Ovary (tissue), 7 donors: ENCODE measurements at regions not wholly inside any gene's neighbourhood (a gene's known extent, or its start where the extent isn't known, plus 50 kb on each side); places are given as distances from the start of the nearest gene placed in this dataset.

ENCODE experiments used
- DNase-seq, 5 donors: peaks; one replicate each; pipeline ENCODE4 v3.0.0-alpha.2; 2019 to 2020
- H3K27ac ChIP-seq, 2 donors: fragments of 200-600 bp; one replicate each; pipeline versions ENCODE4 v1.5.1 to v1.8.0; 2019 to 2022
- H3K27me3 ChIP-seq: fragments of 200-600 bp; one replicate; pipeline ENCODE4 v1.8.0; 2022
- H3K36me3 ChIP-seq: fragments of 200-600 bp; sonication (generic); one replicate; pipeline ENCODE4 v1.5.1; 2019
- H3K4me1 ChIP-seq: one replicate; pipeline ENCODE4 v1.8.1; 2013; ENCODE audit warnings: mild to moderate bottlenecking, moderate library complexity; ENCODE audit not compliant: insufficient read depth
- H3K4me3 ChIP-seq: fragments of 200-600 bp; sonication (generic); one replicate; pipeline ENCODE4 v1.5.1; 2017
- H3K9me3 ChIP-seq, 2 donors: fragments of 200-600 bp in 1 of 2; sonication (generic) in 1 of 2; one replicate each; pipeline versions ENCODE4 v1.5.1 to v1.8.1; 2013 to 2019; ENCODE audit warnings: mild to moderate bottlenecking in 1 of 2, moderate library complexity in 1 of 2
- EP300 ChIP-seq: sonication (generic); formaldehyde crosslinking; IDR thresholded peaks from one replicate; pipeline ENCODE4 v1.6.1; 2017; ENCODE audit warnings: antibody characterized with exemption
- POLR2A ChIP-seq: fragments of 450-650 bp; IDR thresholded peaks from one replicate; pipeline ENCODE4 v1.6.1; 2017; ENCODE audit warnings: antibody characterized with exemption, mild to moderate bottlenecking, moderate library complexity
- WGBS, 3 donors: extraction: QIAGEN DNeasy Blood & Tissue Kit in 1 of 3; methylation state at CpG; one replicate each; pipeline versions ENCODE4 v1.1.5 to v1.1.7; 2013 to 2017; 5-methylcytosine and 5-hydroxymethylcytosine counted together
- intact Hi-C, 4 donors: fragments of 100-400 bp; cut with DNase I; formaldehyde crosslinking; loops; one replicate each; pipeline versions ENCODE4 v1.11.0 to v1.15.1; 2022 to 2023
- TF ChIP-seq, protein P1 (sequence below), 3 donors: fragments of 450-650 bp in 2 of 3; fragments of 200-600 bp in 1 of 3; IDR thresholded peaks; one replicate each; pipeline versions ENCODE4 v1.5.1 to v1.8.0; 2016 to 2022; ENCODE audit warnings: antibody characterized with exemption in 3 of 3, mild to moderate bottlenecking in 1 of 3
- donor health status: DM: no; HTN: no; CAD: no; lungs with moderate emphysema.
- donor health status: DM: no; HTN: no; CAD: no.
- donor health status: Bipolar disorder and iron deficiency.
- donor health status: DM: no; HTN: no; CAD: no.
- donor health status: DM: yes; HTN: yes; CAD: no.

DNA sequence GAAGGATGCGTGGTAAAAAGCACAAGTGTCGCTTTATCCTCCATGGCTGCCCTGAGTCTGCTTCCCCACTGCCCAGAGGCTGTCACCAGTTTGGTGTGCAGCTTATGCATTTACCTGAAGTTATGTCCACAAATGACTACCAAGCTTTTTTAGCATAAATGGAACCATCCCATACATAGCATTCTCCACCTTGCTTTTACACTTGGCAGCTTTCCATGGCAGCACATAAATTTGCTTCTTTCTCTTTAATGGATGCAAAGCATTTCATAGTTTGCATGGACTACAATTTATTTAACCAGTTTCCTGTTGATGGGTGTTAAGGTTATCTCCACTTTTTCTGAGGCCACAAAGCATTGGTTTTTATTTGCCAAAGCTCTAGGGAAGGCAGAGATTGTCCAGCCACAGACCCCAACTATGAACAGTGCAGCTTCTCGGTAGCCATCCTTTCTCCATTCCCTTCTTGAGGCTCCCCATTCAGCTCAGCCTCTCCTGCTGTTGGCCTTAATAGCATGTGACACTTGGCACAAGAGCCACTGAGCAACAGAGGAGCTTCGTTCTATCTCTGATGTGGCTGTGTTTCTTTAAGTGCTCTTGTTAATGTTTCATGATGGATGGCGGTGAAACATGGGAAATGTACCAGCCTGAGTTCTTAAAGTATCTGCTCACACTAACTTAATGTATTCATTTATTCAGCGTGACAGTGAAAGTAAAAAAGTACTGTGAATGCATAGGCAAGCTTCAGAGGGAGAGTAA, 59.8 kb upstream of the NAV2 start:
- no peaks in the 10 kb centered on the region for H3K4me1 ChIP-seq
- TF ChIP-seq EP300 (no peak), POLR2A (no peak)
- TF ChIP-seq, protein P1, sequence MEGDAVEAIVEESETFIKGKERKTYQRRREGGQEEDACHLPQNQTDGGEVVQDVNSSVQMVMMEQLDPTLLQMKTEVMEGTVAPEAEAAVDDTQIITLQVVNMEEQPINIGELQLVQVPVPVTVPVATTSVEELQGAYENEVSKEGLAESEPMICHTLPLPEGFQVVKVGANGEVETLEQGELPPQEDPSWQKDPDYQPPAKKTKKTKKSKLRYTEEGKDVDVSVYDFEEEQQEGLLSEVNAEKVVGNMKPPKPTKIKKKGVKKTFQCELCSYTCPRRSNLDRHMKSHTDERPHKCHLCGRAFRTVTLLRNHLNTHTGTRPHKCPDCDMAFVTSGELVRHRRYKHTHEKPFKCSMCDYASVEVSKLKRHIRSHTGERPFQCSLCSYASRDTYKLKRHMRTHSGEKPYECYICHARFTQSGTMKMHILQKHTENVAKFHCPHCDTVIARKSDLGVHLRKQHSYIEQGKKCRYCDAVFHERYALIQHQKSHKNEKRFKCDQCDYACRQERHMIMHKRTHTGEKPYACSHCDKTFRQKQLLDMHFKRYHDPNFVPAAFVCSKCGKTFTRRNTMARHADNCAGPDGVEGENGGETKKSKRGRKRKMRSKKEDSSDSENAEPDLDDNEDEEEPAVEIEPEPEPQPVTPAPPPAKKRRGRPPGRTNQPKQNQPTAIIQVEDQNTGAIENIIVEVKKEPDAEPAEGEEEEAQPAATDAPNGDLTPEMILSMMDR (IDR thresholded peaks at IDR 0.05): no peak
- 75 to 78% (median 75%) methylated on average over 6 of the region's 6 CpGs for WGBS, 3 donors
- intact Hi-C loops: no loop called here
- no peaks in the 10 kb centered on the region for H3K9me3 ChIP-seq
- H3K27ac ChIP-seq: no peak overlapping the region
- H3K36me3 ChIP-seq: no peaks in the 10 kb centered on the region
- H3K27me3 ChIP-seq: no peaks in the 10 kb centered on the region
- H3K4me3 ChIP-seq: no peak overlapping the region
- no peak for DNase-seq

DNA sequence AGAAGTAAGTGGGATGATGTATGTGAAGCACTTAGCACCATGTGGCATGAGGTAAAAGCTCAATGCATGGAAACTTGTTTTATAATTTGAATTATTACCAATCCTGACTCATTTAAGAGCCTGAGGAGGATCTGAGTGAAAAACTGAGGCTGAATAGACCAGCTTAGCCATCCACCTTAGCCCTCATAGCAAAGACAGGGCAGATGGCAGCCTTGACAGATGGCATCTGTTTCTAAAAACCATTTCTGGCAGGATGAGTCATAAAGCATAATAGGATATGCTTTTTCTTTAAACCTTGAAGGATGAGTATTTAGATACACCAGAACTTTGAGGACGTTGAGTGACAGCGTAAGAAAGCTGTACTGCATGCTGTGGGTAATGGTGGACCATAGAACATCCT, 61.0 kb upstream of the NAV2 start:
- H3K9me3 ChIP-seq: no peaks in the 10 kb centered on the region
- H3K4me1 ChIP-seq: no peaks in the 10 kb centered on the region
- H3K4me3 ChIP-seq: no peak overlapping the region
- no peak overlapping the region for H3K27ac ChIP-seq
- TF ChIP-seq, protein P1 (IDR thresholded peaks at IDR 0.05): no peak
- TF ChIP-seq EP300 (no peak), POLR2A (no peak)
- H3K27me3 ChIP-seq: no peaks in the 10 kb centered on the region
- intact Hi-C loops: no loop called here
- 89 to 92% (median 91%) methylated on average over 2 of the region's 2 CpGs for whole genome bisulfite sequencing, 3 donors
- no peaks in the 10 kb centered on the region for H3K36me3 ChIP-seq
- no peak for DNase-seq

DNA sequence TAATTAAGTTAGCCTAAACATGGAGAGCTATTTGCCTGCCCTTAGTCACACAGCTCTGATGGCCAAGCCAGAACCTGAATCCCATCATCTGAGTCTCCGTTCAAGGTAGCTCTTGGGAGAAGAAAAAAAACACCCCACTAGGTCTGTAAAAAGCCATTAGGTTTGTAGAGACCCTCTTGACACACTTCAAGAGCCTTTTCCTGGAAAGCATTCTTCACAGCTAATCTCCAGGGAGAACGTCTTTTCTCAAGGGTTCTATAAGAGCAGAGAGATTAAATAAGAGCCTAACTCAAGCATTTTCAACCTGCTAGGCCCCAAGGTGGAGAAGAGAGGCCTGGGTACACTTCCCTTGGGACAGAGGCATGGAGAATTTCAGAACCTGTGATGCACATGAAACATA, 61.6 kb upstream of the NAV2 start:
- no peaks in the 10 kb centered on the region for H3K36me3 ChIP-seq
- H3K9me3 ChIP-seq: no peaks in the 10 kb centered on the region
- TF ChIP-seq EP300: no peak
- no peak for TF ChIP-seq POLR2A
- TF ChIP-seq, protein P1 (IDR thresholded peaks at IDR 0.05): no peak
- intact Hi-C loops: no loop called here
- no peaks in the 10 kb centered on the region for H3K4me1 ChIP-seq
- no peak for DNase-seq
- 79 to 85% (median 84%) methylated on average over 2 of the region's 2 CpGs for WGBS, 3 donors
- H3K27me3 ChIP-seq: no peaks in the 10 kb centered on the region
- H3K4me3 ChIP-seq: no peak overlapping the region
- no peak overlapping the region for H3K27ac ChIP-seq

DNA sequence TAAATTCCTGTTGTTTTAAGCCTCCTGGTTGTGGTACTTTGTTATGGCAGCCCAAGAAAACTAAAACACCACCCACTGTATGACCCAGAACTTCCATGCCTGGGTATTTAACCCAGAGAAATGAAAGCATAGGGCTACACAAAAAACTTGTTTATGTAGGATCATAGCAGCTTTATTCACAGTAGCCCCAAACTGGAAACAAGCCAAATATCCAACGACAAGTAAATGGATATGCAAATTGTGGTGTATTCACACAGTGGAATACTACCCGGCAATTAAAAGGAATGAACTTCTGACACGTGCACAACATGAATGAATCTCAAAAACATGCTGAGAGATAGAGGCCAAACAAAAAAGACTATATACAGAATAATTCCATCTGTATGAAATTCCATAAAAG, 62.2 kb upstream of the NAV2 start:
- H3K4me3 ChIP-seq: no peak overlapping the region
- no peak for DNase-seq
- intact Hi-C loops: no loop called here

More for the DNA sequence above, 62.2 kb upstream of the NAV2 start:
- Histone ChIP-seq H3K4me1 (no peaks in the 10 kb centered on the region), H3K27me3 (no peaks in the 10 kb centered on the region), H3K9me3 (no peaks in the 10 kb centered on the region), H3K27ac (no peak overlapping the region), H3K36me3 (no peaks in the 10 kb centered on the region)
- TF ChIP-seq, protein P1 (IDR thresholded peaks at IDR 0.05): no peak
- no peak for TF ChIP-seq EP300
- TF ChIP-seq POLR2A: no peak
- 78 to 86% (median 86%) methylated on average over 3 of the region's 3 CpGs for WGBS, 3 donors
